Loucy (cell line): ENCODE measurements at regions not wholly inside any gene's neighbourhood (a gene's known extent, or its start where the extent isn't known, plus 50 kb on each side); places are given as distances from the start of the nearest gene placed in this dataset.

Experiments
- EZH2phosphoT487 ChIP-seq: fragments of 200-600 bp; IDR thresholded peaks from 2 replicates; pipeline ENCODE4 v1.6.1; 2018; ENCODE audit warnings: antibody characterized with exemption, mild to moderate bottlenecking, moderate library complexity, borderline replicate concordance
- TF ChIP-seq, protein P1 (sequence below): fragments of 200-600 bp; sonication (generic); conservative IDR thresholded peaks from 2 replicates; pipeline ENCODE4 v1.5.1; 2014; ENCODE audit warnings: mild to moderate bottlenecking, antibody characterized with exemption, low read length

DNA sequence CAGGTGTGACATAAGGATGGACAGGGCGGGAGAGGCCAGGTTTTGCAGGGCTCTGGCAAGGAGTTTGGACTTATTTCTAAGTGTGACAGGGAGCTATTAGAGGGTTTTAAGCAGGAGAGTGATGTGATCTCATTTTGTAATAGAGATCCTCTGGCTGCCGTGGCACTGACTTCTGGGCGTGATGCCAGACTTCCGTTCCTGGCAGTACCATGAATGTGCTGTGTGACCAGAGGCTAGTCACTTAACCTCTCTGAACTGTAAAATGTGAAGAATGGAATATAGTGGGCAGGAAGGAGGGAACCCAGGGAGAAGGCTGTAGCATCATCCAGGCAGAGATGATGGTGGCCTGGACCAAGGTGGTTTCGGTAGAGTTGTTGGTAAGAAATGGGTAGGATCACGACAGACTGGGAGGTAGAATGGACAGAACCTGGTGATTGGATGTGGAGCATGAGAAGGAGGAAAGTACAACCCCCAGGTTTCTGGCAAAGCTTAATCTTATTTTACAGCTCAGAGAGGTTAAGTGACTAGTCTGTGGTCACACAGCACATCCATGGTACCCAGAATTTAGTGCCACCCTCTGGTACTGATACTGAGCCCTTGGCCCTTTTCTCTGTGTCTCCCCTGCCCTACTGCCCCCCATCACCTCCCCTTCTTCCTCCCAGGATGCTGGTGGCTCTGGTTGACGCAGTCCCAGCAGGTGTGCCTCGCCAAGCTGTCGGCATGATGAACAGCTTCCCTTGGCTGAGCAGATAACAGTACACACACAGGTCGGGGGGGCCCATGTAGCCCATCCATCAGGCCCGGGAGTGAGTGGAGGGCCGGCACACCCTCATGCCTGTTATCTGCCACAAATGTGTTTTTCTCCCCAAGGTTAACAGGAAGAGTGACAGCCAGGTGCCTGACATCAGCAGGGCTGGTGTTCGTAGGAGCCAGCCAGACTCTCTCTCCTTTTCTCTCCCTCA lies 52.9 kb upstream of the CTNNBL1 start:
- TF ChIP-seq, protein P1, sequence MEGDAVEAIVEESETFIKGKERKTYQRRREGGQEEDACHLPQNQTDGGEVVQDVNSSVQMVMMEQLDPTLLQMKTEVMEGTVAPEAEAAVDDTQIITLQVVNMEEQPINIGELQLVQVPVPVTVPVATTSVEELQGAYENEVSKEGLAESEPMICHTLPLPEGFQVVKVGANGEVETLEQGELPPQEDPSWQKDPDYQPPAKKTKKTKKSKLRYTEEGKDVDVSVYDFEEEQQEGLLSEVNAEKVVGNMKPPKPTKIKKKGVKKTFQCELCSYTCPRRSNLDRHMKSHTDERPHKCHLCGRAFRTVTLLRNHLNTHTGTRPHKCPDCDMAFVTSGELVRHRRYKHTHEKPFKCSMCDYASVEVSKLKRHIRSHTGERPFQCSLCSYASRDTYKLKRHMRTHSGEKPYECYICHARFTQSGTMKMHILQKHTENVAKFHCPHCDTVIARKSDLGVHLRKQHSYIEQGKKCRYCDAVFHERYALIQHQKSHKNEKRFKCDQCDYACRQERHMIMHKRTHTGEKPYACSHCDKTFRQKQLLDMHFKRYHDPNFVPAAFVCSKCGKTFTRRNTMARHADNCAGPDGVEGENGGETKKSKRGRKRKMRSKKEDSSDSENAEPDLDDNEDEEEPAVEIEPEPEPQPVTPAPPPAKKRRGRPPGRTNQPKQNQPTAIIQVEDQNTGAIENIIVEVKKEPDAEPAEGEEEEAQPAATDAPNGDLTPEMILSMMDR, result no peak
- no peak for TF ChIP-seq EZH2phosphoT487
